ENCODE measurements at regions not wholly inside any gene's neighbourhood (a gene's known extent, or its start where the extent isn't known, plus 50 kb on each side); places are given as distances from the start of the nearest gene placed in this dataset.

DNA sequence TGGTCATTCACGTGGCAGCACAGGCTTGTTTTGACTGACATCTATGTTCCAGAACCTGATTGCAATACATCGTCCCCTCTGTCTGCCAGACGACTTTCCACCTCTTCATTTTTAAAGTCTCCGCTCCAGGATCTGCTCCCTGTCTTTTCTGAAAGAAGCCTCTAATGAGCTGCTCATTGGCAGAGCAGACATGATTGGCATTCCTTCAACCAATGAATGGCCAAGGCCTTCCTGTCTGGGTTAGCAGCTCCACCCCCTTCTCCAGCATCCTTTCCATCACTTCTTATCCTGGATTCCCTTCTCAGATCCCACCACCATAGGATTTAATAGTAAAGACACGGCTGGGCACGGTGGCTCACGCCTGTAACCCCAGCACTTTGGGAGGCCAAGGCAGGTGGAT lies 202.7 kb upstream of the KLF3 start:
- no peaks in the 10 kb centered on the region for H3K27me3 ChIP-seq (ENCODE audit: control insufficient read depth, insufficient read depth, low read length, poor library complexity, severe bottlenecking)
- TF ChIP-seq, protein P1, sequence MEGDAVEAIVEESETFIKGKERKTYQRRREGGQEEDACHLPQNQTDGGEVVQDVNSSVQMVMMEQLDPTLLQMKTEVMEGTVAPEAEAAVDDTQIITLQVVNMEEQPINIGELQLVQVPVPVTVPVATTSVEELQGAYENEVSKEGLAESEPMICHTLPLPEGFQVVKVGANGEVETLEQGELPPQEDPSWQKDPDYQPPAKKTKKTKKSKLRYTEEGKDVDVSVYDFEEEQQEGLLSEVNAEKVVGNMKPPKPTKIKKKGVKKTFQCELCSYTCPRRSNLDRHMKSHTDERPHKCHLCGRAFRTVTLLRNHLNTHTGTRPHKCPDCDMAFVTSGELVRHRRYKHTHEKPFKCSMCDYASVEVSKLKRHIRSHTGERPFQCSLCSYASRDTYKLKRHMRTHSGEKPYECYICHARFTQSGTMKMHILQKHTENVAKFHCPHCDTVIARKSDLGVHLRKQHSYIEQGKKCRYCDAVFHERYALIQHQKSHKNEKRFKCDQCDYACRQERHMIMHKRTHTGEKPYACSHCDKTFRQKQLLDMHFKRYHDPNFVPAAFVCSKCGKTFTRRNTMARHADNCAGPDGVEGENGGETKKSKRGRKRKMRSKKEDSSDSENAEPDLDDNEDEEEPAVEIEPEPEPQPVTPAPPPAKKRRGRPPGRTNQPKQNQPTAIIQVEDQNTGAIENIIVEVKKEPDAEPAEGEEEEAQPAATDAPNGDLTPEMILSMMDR (conservative IDR thresholded peaks at IDR 0.05), result no peak
- H3K36me3 Mint-ChIP-seq (ENCODE audit: low read depth), result no peaks in the 10 kb centered on the region
- H3K4me1 ChIP-seq (ENCODE audit: control insufficient read depth, insufficient read depth, low read length), result no peaks in the 10 kb centered on the region
- H3K27ac Mint-ChIP-seq, result no peak overlapping the region
- no peak for DNase-seq
- WGBS, 2 experiments (ENCODE audit: insufficient coverage in 1 of 2, insufficient read length in 1 of 2), result 83 to 85% methylated on average over 5 to 7 of the region's 7 CpGs
- H3K36me3 ChIP-seq (ENCODE audit: control insufficient read depth, insufficient read depth, low read length), result no peaks in the 10 kb centered on the region
- H3K4me1 Mint-ChIP-seq, result peaks cover 4% of the 10 kb centered on the region
- no peak overlapping the region for H3K27ac ChIP-seq (ENCODE audit: low read depth, low read length)
- no peaks in the 10 kb centered on the region for H3K9me3 ChIP-seq (ENCODE audit: control insufficient read depth, low read length)
- no peak overlapping the region for H3K4me3 ChIP-seq (ENCODE audit: low read length)
- peaks cover 1% of the 10 kb centered on the region for H3K9me3 Mint-ChIP-seq
- H3K4me3 Mint-ChIP-seq, result no peak overlapping the region
- H3K9ac ChIP-seq (ENCODE audit: extremely low read depth, low read length, poor library complexity, severe bottlenecking), result no peak overlapping the region
- H3K27me3 Mint-ChIP-seq (ENCODE audit: insufficient read depth), result no peaks in the 10 kb centered on the region

DNA sequence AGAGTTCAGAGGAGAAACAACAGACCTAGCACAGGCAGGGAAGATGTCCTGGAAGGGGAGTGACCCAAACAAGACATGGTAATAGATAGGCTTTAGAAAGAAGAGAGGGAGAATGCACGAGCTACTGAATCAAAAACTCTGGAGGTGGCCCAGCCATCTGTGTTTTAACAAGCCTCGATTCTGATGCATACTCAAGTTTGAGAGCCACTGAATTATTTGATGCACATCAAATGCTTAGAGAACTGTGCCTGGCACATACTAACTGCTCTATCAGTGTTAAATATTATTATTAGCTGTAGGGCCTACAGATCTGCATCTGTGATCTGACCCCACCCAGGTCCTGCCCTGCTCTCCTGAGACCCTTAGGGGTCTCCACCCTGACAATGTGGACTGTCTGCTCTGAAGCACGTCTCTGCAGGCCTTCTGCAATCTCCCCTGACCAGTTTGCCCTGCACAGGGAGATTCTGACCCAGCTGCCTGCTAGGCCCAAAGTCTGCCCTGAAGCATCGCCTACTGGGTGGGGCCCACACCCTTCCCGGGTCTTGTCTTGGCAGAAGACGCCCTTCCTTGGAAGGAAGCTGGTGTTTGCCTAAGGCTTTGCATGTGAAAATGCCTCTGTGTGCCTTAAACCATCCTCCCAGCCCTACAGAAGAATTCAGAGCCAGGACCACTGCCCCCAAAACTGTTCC lies 201.5 kb upstream of the KLF3 start:
- 80% methylated on average over 2 to 6 of the region's 6 CpGs for WGBS, 2 experiments (ENCODE audit: insufficient coverage in 1 of 2, insufficient read length in 1 of 2)

DNA sequence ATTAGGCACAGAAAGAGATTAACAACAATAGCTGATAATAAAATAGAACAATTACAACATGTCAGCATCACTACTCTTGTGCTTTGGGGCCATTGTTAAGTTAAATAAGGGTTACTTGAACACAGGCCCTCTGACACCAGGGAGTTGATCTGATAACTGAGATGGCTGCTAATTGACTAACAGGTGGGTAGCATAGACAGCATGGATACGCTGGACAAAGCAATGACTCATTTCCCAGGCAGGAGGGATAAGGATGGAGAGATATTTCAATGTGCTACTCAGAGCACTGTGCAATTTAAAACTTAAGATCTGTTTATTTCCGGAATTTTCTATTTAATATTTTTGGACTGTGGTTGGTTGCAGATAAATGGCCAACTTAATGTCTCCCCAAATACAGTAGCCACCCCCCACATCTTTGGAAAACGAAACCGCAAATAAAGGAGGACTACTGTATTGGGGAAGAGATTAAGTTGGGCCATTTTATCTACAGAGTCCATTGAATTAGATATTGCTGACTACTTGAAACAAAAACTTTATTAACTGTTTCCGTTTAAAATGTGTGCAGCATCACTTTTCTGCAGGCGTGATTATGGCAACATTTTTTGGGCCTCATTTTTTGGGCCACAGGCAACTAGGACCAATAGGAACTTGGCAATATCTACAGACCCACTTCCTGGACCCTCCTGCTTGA lies 200.6 kb upstream of the KLF3 start:
- Histone ChIP-seq H3K4me3 (ENCODE audit: low read length) (no peak overlapping the region), H3K27me3 (ENCODE audit: control insufficient read depth, insufficient read depth, low read length, poor library complexity, severe bottlenecking) (no peaks in the 10 kb centered on the region), H3K9me3 (ENCODE audit: control insufficient read depth, low read length) (peaks cover 11% of the 10 kb centered on the region), H3K27ac (ENCODE audit: low read depth, low read length) (no peak overlapping the region), H3K4me1 (ENCODE audit: control insufficient read depth, insufficient read depth, low read length) (no peaks in the 10 kb centered on the region), H3K9ac (ENCODE audit: extremely low read depth, low read length, poor library complexity, severe bottlenecking) (no peak overlapping the region), H3K36me3 (ENCODE audit: control insufficient read depth, insufficient read depth, low read length) (no peaks in the 10 kb centered on the region)
- no peak overlapping the region for H3K27ac Mint-ChIP-seq
- H3K36me3 Mint-ChIP-seq (ENCODE audit: low read depth), result peaks cover 4% of the 10 kb centered on the region
- no peak for DNase-seq
- TF ChIP-seq, protein P1 (conservative IDR thresholded peaks at IDR 0.05), result no peak
- no peaks in the 10 kb centered on the region for H3K27me3 Mint-ChIP-seq (ENCODE audit: insufficient read depth)
- H3K4me3 Mint-ChIP-seq, result no peak overlapping the region
- H3K4me1 Mint-ChIP-seq, result peaks cover 4% of the 10 kb centered on the region
- peaks cover 13% of the 10 kb centered on the region for H3K9me3 Mint-ChIP-seq
- 71 to 80% methylated on average over 3 to 6 of the region's 6 CpGs for WGBS, 2 experiments (ENCODE audit: insufficient coverage in 1 of 2, insufficient read length in 1 of 2)

More for the DNA sequence above, 201.5 kb upstream of the KLF3 start:
- no peak overlapping the region for H3K4me3 Mint-ChIP-seq
- Histone ChIP-seq H3K9me3 (ENCODE audit: control insufficient read depth, low read length) (peaks cover 11% of the 10 kb centered on the region), H3K36me3 (ENCODE audit: control insufficient read depth, insufficient read depth, low read length) (no peaks in the 10 kb centered on the region), H3K27me3 (ENCODE audit: control insufficient read depth, insufficient read depth, low read length, poor library complexity, severe bottlenecking) (no peaks in the 10 kb centered on the region), H3K4me3 (ENCODE audit: low read length) (no peak overlapping the region), H3K9ac (ENCODE audit: extremely low read depth, low read length, poor library complexity, severe bottlenecking) (no peak overlapping the region), H3K27ac (ENCODE audit: low read depth, low read length) (no peak overlapping the region), H3K4me1 (ENCODE audit: control insufficient read depth, insufficient read depth, low read length) (no peaks in the 10 kb centered on the region)
- H3K27ac Mint-ChIP-seq, result no peak overlapping the region
- peaks cover 4% of the 10 kb centered on the region for H3K36me3 Mint-ChIP-seq (ENCODE audit: low read depth)
- H3K27me3 Mint-ChIP-seq (ENCODE audit: insufficient read depth), result no peaks in the 10 kb centered on the region
- H3K4me1 Mint-ChIP-seq, result peaks cover 4% of the 10 kb centered on the region
- DNase-seq, result no peak
- peaks cover 13% of the 10 kb centered on the region for H3K9me3 Mint-ChIP-seq
- TF ChIP-seq, protein P1 (conservative IDR thresholded peaks at IDR 0.05), result no peak

Data from endodermal cell (in vitro differentiated cells).